GM21576 (cell line): ENCODE measurements at regions not wholly inside any gene's neighbourhood (a gene's known extent, or its start where the extent isn't known, plus 50 kb on each side); places are given as distances from the start of the nearest gene placed in this dataset.
"Not testable (repeated sequence)": the region's sequence is repeated elsewhere in the genome, so short reads cannot be mapped to it uniquely, and the experiment has no call there.

Experiments used
- ATAC-seq: cut with Tn5 transposase; IDR thresholded peaks from one replicate; pipeline ENCODE4 v1.9.1; 2021; ENCODE audit warnings: mild to moderate bottlenecking, moderate library complexity; ENCODE audit not compliant: unreplicated experiment

DNA sequence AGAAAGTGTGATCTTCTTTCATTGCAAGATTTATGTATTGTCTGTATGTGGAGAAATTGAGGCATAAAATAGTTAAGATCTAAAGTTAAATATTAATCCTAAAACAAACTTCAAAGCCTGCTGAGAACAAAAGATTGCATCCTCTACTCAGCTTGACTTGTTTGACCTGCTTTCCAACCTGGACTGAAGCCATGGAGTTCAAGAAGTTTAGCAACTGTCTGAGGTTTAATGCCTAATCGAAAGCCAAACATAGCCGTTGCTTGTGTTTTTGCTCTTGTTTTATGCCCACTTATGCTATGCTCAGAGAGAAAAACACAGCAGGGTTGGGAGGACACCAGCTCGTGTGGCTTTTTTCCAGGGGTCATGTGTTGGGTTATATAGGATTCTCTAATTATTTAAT, 135.6 kb downstream of the NUFIP1 start:
- no peak for ATAC-seq

DNA sequence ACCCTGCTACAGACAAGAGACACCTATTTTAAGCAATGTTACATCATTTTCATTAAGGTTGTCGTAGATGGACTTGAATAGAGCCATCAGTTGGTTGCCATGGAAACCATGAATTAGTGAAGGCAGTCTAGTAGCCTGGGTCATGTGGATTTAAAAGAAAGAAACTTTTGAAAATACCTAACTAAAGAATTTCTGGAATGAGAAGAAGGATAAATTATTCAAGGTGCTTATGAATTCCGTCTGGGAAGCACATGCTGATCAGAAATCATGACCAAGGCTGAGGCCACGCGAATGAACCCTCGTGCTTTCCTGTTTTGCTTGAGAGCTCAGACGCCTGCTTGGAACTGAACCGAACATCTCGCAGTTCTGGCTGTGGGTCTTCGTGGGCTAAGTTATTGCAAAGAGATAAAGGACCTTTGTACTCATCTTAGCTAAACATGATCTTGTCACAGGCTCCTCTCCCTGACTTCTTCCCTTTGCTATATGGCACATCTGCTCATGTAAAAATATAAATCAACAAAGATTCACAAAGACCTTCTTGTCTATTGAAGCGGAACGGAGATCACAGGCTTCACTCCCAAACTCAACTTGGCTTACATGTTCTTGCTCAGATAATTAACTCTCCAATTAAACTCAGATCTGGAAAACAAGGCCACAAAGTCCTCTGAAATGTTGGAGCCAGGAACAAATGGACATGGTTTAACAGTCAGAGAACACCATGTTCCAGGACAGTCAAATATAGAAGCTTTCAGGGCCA, 140.2 kb downstream of the NUFIP1 start:
- ATAC-seq = no peak

DNA sequence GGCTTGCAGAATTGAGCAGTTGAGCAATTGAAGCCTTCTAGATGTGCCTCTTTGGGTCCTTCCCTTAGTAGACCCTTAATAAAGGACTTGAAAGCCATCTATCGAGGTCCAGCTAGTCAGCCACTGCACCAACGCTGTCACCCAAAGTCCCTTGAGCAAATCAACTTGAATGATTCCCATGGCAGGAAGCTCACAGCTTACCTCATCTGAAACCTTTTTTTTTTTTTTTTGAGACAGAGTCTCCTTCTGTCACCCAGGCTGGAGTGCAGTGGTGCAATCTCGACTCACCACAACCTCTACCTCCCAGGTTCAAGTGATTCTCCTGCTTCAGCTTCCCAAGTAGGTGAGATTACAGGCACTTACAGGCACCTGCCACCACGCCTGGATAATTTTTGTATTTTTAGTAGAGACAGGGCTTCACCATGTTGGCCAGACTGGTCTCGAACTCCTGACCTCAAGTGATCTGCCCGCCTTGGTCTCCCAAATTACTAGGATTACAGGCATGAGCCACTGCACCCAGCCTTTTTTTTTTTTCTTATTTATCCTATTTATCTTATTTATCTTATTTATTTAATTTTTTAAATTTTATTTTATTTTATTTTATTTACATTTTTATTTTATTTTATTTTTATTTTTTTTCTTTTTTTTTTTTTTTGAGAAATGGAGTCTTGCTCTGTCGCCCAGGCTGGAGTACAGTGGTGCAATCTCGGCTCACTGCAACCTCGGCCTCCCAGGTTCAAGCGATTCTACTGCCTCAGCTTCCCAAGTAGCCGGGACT, 143.8 kb downstream of the NUFIP1 start:
- not testable (repeated sequence) for ATAC-seq

- ATAC-seq = no peak
These were observed 144.5 kb downstream of the NUFIP1 start for GRCh38 chr13:44844786-44845185.

DNA sequence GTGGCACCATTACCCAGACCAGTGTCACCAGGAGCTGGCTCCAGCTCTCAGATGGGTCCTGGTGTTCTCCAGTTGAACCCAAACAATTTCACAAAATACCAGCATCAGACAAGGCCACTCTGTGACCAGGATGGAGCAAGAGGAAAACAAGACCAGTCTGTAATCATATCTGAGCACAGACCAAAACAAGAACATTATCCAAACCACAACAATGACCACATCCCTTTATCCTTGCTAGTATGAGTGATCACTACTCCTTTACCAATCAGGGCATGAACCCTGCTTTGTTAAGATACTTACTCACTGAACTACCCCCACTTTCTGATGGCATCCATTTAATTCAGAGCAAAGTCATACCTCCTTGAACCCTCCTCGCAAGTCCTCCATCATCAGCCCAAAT, 145.9 kb downstream of the NUFIP1 start:
- ATAC-seq = no peak

DNA sequence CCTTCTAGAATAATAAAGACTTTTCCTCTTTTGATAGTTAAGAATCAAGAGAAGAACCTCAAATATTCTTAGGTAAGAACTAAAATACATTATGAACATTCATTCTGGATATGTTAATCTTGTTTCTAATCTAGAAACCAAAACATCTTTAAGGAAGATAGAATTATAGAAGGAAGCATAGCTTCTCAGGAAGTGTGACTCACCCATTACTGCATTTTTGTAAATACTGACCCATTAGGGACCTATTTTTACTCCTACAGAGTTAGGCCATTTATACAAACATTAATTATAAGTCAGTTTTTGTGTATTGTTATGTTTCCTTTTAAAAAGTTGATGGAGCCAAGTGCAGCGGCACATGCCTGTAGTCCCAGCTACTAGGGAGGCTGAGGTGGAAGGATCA, 147.1 kb downstream of the NUFIP1 start:
- ATAC-seq = no peak

- ATAC-seq = no peak
These were observed 149.1 kb downstream of the NUFIP1 start for GRCh38 chr13:44840131-44840530.

DNA sequence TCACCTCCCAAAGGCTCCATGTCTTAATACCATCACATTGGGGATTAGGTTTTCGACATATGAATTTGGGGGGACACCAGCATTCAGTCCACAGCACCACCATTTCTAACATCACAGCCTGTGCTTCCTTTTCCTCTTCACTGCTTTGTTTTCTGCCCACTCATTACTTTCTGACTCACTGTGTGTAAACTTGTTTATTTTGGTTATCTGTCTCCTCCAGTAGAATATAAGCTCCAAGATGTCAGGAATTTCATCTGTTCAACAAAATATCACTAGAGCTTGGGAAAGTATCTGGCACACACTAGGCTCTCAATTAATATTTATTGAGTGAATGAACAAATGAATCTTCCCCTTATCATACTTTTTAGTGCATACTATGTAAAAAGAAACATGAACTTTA, 152.0 kb downstream of the NUFIP1 start:
- no peak for ATAC-seq

- ATAC-seq = no peak
These were observed 154.9 kb downstream of the NUFIP1 start for GRCh38 chr13:44834404-44834803.

DNA sequence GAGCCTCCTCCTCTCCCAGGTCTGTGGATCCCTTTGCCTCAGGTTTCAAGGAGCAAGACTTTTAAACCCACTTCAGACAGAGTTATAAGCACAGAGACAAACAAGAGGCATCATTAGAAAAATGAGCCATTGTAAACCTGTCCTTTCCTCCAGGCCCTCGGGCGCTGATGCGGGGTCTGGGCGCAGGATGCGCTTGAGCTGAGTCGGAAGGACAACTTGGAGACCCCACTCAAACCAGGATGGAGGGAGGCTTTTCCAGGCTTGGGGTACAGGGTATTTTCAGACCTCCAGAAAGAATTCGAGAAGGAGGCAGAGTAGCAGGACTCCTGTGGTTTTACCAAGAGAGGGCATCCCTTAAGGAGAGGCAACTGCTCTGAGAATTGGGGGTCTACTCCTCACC, 155.6 kb downstream of the NUFIP1 start:
- ATAC-seq = no peak

GRCh38 chr13:44833139-44833538, 156.1 kb downstream of the NUFIP1 start:
- ATAC-seq = no peak

DNA sequence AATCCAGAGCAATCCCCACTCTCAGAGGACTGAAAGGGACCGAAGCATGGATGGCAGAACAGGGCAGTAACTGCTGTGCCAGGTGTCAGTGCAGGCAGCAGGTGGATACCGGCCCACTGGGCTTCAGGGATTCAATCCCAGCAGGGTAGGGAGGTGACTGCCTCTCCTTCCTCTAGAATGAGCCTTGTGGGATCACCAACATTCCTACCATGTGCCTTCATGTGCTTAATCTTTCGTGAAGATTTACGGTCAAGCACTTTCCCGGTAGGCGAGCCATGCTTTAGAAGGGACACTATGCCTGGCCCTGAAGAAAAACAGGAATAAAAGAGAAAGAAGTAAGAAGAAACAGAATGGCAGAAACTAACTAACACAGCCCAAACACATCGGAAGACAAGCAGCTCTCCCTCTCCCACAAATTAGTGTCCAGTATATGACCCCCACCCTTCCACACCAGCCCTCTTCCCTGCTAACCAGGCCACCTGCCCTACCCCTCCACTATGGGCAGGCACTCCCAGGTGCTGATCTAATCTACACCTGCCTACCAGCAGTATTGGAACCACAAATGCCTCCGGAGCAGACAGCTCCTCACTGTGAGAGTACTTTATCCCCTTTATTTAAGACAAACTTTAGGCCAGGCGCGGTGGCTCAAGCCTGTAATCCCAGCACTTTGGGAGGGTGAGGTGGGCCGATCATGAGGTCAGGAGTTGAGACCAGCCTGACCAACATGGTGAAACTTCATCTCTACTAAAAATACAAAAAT, 162.5 kb downstream of the NUFIP1 start:
- no peak for ATAC-seq

DNA sequence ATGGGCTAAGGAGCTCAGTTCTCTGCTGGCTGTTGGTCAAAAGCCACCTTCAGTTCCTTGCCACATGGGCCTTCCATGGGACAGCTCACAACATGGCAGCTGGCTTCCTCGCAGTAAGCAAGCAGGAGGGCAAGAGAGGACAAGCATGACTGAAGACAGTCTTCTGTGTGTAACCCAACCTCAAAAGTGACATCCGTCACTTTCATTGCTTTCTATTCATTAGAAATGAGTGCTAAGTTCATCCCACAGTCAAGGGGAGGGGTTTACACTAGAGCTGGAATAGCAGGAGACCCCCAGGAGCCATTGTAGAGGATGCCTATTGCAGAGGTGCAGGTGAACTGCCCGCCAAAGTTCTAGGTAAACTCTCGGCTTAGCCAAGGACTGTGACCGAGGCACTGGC, 163.3 kb downstream of the NUFIP1 start:
- no peak for ATAC-seq

DNA sequence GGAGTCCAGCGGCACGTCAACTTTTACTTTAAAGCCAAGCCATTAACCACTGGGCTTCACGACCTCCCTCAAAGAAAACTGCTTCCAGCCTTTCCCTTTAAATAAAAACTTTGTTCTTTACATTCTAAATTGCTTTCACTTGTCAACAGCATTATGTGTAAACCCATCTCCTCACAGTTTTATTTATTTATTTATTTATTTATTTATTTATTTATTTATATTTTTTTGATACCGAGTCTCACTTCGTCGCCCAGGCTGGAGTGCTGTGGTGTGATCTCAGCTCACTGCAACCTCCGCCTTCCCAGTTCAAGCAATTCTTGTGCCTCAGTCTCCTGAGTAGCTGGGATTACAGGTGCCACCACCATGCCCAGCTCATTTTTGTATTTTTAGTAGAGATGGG, 165.7 kb downstream of the NUFIP1 start:
- ATAC-seq = not testable (repeated sequence)

- no peak for ATAC-seq
These were observed 167.0 kb downstream of the NUFIP1 start for GRCh38 chr13:44822291-44822690.

DNA sequence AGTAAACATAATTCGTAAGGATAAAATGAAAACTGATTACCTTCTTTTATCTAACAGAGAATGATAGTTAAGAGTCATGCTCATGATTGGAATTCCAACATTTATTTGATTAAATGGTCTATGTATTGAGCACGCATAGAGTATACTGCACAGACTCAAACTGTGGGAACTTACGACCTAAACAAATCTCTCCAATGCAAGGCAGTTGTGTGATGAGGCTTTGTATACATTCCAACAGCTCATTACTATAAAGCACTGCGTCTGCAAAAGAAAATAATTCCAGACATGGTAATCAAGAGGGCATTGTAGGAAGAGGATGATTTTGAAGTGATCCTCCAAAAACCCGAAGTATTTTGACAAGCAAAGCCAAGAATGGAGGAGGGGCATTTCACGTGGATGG, 169.5 kb downstream of the NUFIP1 start:
- no peak for ATAC-seq

GRCh38 chr13:44819245-44819644, 170.0 kb downstream of the NUFIP1 start:
- no peak for ATAC-seq

DNA sequence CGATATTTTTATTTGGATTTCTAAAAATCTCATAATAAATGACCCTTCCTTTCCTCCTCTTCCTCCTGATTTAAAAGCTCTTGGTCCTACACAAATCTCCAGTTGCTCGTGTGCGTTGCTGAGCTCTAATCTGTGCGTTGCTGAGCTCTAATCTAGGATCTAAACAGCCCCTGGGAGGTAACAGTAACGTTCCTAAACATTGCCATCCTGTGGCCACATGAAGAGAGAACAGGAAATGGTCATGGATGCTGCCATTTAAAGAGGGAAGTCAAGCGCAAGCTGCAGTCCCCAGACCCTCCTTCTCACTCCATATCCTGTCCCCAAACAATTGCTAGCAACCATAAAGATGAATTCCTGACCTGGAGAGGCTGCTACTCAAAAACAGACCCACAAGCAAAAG, 170.8 kb downstream of the NUFIP1 start:
- ATAC-seq = no peak

GRCh38 chr13:44818016-44818415, 171.3 kb downstream of the NUFIP1 start:
- ATAC-seq = no peak

- no peak for ATAC-seq
These were observed 172.1 kb downstream of the NUFIP1 start for GRCh38 chr13:44817131-44817671.

DNA sequence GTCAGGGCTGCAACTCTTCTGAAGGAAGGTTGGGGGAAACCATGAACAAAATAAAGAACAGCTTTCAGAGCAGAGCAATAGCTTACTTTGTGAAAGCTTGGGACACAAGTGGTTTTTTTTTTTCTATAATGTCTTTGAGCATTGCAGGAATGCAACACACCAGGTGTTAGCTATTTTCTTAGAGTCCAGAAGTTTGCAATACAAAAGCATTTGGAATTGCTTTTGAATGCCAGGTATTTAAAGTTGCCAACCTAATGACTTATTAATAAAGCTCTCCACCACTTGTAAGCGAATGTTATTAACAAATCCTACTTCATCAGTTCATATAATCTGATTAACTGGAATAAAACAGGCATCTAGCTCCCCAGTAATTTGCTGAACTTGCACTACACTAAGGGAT, 172.6 kb downstream of the NUFIP1 start:
- ATAC-seq = no peak
